DND-41 (cell line): ENCODE measurements at regions not wholly inside any gene's neighbourhood (a gene's known extent, or its start where the extent isn't known, plus 50 kb on each side); places are given as distances from the start of the nearest gene placed in this dataset.

Source experiments
- CTCF ChIP-seq: IDR thresholded peaks from 2 replicates; pipeline ENCODE4 v1.5.1; 2012; ENCODE audit warnings: borderline replicate concordance, low read length, moderate library complexity, mild to moderate bottlenecking; ENCODE audit not compliant: poor library complexity, severe bottlenecking; ENCODE audit errors: extremely low read depth
- EZH2 ChIP-seq: IDR thresholded peaks from 3 replicates; pipeline ENCODE4 v1.6.1; 2012; ENCODE audit warnings: borderline replicate concordance, low read depth, mild to moderate bottlenecking, moderate library complexity, low read length, inconsistent platforms; ENCODE audit not compliant: severe bottlenecking

DNA sequence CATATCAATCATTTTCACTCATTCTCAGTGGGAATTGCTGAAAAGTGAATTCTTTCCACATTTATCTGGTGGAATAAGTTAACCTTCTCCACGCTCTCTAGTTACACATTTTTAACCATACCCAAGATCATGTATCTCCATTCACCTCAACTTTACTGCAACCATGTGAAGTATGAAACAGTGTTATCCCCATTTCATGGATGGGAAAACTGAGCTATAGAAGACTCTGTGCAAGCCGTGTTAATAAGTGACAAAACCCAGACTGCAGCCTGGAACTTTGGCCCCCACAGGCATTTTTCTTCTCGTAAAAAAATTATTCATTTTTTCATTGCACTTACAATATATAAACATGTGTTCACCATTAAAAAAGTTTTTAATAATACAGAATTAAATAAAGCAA lies 82.4 kb upstream of the CCND2 start:
- TF ChIP-seq CTCF: no peak
- no peak for TF ChIP-seq EZH2
